DND-41 (cell line): ENCODE measurements at regions not wholly inside any gene's neighbourhood (a gene's known extent, or its start where the extent isn't known, plus 50 kb on each side); places are given as distances from the start of the nearest gene placed in this dataset.

Experiments
- EZH2 ChIP-seq: IDR thresholded peaks from 3 replicates; pipeline ENCODE4 v1.6.1; 2012; ENCODE audit warnings: borderline replicate concordance, low read depth, mild to moderate bottlenecking, moderate library complexity, low read length, inconsistent platforms; ENCODE audit not compliant: severe bottlenecking
- TF ChIP-seq, protein P1 (sequence below): IDR thresholded peaks from 2 replicates; pipeline ENCODE4 v1.5.1; 2012; ENCODE audit warnings: borderline replicate concordance, low read length, moderate library complexity, mild to moderate bottlenecking; ENCODE audit not compliant: poor library complexity, severe bottlenecking; ENCODE audit errors: extremely low read depth

DNA sequence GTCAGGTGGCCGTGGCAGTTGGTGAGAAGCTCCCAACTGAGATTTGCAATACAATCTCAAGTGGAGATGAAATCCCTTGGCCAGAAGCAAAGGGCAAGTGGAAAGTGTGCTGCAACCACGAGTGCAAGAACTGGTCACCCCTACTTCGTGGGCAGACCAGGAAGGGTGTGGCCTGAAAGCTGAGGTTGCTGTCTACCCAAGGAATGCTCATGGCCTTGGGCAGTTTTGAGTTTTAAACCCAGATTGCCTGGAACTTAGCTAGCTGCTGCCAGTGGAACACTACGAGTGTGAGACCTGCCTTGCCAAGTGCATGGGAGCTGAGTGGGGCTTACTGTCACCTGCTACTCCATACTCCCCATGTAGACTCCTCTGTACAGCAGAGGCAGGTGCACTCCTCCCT, 113.3 kb upstream of the FAT3 start:
- TF ChIP-seq, protein P1, sequence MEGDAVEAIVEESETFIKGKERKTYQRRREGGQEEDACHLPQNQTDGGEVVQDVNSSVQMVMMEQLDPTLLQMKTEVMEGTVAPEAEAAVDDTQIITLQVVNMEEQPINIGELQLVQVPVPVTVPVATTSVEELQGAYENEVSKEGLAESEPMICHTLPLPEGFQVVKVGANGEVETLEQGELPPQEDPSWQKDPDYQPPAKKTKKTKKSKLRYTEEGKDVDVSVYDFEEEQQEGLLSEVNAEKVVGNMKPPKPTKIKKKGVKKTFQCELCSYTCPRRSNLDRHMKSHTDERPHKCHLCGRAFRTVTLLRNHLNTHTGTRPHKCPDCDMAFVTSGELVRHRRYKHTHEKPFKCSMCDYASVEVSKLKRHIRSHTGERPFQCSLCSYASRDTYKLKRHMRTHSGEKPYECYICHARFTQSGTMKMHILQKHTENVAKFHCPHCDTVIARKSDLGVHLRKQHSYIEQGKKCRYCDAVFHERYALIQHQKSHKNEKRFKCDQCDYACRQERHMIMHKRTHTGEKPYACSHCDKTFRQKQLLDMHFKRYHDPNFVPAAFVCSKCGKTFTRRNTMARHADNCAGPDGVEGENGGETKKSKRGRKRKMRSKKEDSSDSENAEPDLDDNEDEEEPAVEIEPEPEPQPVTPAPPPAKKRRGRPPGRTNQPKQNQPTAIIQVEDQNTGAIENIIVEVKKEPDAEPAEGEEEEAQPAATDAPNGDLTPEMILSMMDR: no peak
- no peak for TF ChIP-seq EZH2
